ENCODE measurements at regions not wholly inside any gene's neighbourhood (a gene's known extent, or its start where the extent isn't known, plus 50 kb on each side); places are given as distances from the start of the nearest gene placed in this dataset.
"Not testable (repeated sequence)": the region's sequence is repeated elsewhere in the genome, so short reads cannot be mapped to it uniquely, and the experiment has no call there.

DNA sequence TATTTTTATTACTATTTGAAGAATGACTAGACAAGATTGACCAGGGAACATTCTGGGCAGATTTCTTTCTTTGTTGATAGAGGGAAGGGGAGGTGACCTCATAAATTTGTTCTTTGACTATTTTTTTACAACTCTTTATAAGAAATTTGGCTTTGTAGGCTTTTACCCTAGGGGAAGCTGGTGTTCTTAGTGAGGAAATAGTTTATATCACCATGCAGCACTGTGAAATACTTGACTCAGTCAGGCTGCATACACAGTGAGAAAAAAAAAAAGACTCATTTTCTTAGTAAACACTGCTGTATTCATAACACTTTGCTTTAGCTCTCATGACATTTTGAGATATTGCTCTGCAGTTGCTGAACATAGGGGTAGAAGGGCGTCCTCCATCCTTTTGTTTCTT, 336.6 kb upstream of the PIK3R1 start:
- peak; percentile 34 for DNase-seq (ENCODE audit: low spot score)

DNA sequence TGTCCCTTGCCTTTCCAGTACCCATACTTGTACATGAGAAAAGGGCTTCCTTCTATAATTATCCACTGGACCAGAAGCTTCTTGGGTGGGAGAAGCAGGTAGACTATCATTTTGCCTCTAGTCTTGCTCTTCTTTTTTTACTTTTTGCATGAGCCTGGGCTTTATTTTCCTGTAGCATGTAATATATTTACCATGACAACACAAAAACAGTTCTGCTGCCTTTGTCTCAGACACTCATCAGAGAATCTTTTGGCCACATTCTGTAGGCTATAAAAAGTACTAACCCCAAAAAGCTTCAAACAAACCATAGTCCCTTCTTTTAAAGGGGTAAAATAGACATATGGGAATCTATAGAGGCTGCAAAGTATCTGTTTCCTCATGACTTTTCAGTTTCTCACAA, 339.2 kb upstream of the PIK3R1 start:
- no peak for DNase-seq (ENCODE audit: low spot score)

DNA sequence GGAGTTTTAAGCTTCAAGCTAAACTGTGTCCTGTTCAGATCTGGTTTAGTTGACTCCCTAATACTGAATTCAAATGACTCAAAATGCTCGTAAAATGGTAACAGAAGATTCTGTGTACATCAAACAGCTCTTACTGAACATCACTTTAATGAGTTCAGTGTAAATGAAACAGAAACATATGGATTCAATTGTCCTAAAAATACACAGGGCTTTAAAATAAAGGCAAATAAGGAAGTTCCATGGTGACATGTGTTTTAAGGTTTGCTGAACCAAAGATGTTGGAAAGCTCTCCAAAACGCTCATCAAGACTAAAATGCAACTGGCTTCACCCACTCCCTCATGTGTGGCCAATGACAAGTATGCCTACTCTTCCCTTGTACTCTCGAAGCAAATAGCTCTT, 340.0 kb upstream of the PIK3R1 start:
- no peak for DNase-seq (ENCODE audit: low spot score)

DNA sequence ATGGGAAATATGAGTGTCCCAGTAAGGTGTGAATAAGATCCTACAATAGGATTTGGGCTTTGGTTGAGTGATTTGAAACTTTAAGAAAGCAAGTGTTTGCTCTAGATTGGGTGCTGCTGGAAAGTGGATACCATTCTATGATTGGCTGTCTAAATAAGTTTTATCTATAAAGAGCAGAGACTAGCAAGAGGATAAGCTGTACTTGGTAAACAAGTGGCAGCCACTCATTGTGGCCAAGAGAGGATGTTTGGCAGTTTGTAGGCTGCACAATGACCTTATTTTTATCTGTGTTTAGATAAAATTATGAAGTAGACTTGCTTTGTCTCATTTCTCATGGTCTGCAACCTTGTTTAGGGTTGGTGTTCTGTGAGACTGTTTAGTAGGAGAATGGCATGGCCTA, 341.6 kb upstream of the PIK3R1 start:
- no peak for DNase-seq (ENCODE audit: low spot score)

DNA sequence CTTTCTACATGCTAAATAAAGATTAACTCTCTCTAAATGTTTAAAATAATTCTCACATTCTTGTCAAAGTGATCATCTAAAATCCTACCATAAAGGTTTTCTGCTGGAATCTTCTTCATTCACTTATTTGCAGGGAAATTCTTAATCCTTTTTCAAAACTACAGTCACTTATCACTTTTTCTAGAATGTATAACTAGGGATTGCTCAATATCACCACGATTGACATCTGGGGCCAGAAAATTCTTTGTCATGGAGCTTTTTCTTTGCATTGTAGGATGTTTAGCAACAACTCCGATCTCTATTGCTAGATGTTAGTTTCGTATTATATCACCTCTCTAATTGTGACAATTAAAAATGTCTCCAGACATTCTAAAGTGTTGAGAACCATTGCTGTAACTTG, 344.9 kb upstream of the PIK3R1 start:
- DNase-seq (ENCODE audit: low spot score), result no peak

DNA sequence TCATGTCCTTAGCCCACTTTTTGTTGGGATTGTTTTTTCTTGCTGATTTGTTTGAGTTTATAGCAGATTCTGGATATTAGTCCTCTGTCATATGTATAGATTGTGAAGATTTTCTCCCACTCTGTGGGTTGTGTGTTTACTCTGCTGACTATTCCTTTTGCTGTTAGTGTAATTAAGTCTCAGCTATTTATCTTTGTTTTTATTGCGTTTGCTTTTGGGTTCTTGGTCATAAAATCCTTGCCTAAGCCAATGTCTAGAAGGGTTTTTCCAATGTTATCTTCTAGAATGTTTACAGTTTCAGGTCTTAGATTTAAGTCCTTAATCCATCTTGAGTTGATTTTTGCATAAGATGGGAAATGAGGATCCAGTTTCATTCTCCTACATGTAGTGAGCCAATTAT, 351.2 kb upstream of the PIK3R1 start:
- DNase-seq (ENCODE audit: low spot score), result not testable (repeated sequence)

DNA sequence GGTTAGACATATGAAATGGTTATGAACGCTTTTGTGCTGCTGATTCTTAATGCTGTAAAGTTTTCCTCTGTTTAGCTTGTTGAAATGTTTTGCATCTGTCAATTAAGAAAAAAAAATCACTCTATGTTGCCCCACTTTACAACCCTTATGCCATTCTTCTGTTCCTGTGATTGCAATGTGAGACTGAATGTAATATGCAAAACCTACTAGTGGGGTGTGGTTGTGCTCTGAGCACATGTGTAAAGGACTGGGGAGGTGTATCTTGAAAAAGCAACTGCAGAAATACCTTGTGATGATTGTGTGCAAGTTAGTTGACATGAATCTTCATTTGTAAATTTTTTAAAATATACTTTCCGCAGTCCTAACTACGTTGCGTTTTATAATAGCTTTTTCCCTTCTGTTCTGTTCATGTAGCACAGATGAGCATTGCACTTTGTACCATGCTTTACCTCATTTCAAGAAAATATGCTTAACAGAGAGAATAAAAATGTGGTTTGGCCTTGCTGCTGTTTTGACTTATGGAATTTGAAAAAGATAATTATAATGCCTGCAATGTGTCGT, 357.0 kb upstream of the PIK3R1 start:
- DNase-seq (ENCODE audit: low spot score), result no peak

DNA sequence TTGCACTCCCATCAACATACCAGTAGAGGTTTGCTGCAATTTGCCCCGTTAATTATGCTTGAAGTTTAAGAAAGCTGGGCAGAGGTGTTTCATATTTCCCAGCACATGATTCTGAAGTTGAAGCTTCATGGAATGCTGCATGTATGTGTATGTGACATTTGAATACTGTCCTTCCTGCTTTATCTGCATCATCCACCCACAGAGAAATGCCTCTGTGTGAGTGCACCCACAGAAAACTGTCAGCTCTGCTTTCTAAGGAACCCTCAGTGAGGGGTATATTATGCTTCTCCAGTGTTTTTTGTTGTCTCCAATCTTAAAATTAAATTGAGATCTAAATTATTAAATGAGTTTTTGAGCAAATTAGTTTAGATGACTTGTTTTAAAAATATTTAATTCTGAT, 358.1 kb upstream of the PIK3R1 start:
- no peak for DNase-seq (ENCODE audit: low spot score)

DNA sequence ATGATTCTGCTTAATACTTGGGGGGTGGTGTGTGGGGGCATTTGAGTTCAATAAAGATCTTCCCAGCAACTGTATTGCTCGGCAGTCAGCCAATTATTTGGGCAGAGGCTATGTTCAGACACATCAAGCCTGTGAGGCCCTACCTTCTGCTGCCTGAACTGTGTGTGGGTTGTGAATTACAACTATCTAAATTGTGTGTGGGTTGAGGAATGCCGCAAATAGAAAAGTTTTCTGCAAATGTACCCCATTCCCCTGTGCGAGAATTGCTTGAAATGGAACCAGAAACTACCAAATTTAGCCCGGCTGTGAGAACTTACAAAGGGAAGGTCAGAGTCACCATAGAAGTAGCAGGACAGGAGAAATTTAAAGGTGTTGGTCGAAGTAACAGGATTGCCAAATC, 360.0 kb upstream of the PIK3R1 start:
- DNase-seq (ENCODE audit: low spot score), result no peak

DNA sequence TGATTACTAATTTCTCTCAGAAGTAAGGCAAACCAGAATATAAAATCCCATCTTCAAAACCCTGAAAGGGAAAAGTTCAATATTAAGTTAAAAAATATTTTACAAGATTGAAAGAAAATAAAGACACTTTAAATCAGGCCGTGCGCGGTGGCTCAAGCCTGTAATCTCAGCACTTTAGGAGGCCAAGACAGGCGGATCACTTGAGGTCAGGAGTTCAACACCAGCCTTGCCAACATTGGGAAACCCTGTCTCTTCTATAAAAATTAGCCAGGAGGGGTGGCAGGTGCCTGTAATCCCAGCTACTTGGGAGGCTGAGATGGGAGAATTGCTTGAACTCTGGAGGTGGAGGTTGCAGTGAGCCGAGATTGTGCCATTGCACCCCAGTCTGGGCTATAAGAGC, 364.6 kb upstream of the PIK3R1 start:
- not testable (repeated sequence) for DNase-seq (ENCODE audit: low spot score)

DNA sequence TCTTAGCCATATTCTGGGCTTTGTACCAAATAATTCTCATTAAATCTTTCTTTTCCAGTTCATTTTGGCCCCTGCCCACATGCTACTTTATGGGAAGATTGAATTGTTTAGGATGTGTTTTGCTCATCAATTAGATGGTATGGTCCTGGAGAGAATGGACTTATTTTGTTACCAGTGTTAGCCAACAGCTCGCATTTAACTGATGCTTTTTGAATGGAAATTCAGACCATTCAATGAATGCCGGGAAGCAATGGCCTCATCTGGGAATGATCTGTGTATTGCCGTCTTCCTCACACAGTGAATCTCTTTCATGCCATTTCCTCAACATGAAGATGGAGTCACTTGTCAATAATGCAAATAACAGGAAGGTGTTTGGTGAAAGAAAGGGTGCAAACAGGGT, 370.6 kb upstream of the PIK3R1 start:
- no peak for DNase-seq (ENCODE audit: low spot score)

DNA sequence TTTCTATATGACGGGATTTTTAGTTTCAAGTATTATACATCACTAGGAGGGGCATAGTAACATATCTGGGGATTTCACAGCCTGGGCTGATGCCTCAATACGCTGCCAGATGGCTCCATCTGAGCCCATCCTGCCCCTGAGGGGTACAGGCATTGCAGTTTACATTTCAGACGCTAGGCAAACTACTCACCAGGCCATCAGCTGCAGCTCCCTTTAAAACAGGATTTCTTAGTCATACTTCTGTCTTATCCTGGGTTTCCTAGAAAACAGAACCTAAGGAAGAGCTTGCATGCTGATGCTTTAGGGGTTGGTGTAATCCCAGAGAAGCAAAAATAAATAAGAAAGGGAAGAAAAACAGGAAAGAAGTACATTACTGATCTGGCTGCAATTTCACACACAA, 372.8 kb upstream of the PIK3R1 start:
- DNase-seq (ENCODE audit: low spot score), result no peak

DNA sequence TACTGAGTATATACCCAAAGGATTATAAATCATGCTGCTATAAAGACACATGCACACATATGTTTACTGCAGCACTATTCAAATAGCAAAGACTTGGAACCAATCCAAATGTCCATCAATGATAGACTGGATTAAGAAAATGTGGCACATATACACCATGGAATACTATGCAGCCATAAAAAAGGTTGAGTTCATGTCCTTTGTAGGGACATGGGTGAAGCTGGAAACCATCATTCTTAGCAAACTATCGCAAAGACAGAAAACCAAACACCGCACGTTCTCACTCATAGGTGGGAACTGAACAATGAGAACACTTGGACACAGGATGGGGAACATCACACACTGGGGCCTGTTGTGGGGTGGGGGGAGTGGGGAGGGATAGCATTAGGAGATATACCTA, 378.3 kb upstream of the PIK3R1 start:
- not testable (repeated sequence) for DNase-seq (ENCODE audit: low spot score)

DNA sequence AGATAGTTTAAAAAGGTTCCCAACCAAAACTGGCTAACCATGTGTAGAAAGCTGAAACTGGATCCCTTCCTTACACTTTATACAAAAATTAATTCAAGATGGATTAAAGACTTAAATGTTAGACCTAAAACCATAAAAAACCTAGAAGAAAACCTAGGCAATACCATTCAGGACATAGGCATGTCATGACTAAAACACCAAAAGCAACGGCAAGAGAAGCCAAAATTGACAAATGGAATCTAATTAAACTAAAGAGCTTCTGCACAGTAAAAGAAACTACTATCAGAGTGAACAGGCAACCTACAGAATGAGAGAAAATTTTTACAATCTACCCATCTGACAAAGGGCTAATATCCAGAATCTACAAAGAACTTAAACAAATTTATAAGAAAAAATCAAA, 379.1 kb upstream of the PIK3R1 start:
- not testable (repeated sequence) for DNase-seq (ENCODE audit: low spot score)

DNA sequence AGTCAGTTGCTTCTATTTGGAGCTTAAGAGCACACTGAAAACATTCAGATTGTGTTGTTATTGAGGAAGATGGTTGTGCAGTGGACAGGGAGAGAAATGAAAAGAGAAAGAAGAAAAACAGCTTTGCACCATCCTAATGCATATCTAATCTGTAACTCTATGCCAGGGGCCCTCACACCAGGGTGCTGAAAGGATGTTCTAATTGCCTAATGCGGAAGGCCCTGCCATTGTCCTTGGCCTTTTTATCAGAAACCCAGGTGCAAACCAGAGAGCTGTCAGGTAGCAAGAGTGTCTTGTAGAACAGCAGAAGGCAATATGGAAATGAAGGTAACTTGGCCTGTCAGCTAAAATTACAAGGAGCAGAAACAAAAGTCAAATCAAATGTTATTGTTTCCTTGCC, 384.5 kb upstream of the PIK3R1 start:
- DNase-seq (ENCODE audit: low spot score), result no peak

DNA sequence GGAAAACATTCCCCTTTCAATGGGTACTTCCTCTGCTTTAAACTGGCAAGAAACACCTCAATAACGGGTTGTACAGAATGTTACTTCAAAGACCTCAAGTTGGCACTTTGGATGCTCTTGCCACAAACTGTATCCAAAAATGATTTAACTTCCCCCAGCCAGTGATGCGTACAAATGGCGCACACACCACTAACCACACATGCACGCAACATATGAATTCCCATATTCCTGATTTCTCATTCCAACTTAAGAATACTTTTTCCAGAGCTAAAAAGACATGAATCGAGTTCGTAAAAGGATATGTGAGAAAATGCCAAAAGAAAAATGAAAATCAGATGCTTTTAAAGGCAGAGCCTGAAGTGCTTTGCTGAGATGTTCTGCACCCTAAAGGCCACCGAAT, 388.0 kb upstream of the PIK3R1 start:
- DNase-seq (ENCODE audit: low spot score), result no peak

DNA sequence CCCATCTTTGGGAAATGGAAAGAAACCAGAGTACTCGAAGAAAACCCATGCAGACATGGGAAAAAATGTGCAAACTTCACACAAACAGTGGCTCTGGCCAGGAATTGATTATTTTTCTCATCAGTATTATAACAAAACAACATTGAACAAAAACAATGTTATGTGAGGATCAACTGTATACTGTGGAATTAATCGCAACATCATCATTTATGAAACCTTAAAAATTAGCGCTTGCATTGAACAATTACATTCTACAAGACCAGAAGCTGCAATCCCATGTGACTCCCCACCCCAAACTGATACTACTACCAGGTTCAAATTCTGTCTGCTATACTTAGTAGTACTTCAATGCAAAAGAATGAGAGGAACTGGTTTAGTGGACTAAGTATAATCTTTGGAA, 390.7 kb upstream of the PIK3R1 start:
- no peak for DNase-seq (ENCODE audit: low spot score)

DNA sequence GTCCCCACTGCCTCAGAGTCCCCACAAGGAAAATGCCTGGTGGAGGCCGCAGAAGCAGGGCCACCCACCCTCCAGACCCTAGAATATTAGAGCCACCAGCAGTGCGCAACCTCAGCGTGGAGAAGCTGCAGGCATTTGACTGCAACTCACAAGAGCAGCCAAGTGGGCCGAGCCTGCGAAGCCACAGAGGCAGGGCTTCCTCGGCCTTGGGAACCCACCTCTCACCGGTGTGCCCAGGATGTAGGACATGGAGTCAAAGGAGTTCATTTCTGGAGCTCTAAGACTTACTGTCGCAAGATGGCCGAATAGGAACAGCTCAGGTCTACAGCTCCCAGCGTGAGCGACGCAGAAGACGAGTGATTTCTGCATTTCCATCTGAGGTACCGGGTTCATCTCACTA, 397.9 kb upstream of the PIK3R1 start:
- no peak for DNase-seq (ENCODE audit: low spot score)

DNA sequence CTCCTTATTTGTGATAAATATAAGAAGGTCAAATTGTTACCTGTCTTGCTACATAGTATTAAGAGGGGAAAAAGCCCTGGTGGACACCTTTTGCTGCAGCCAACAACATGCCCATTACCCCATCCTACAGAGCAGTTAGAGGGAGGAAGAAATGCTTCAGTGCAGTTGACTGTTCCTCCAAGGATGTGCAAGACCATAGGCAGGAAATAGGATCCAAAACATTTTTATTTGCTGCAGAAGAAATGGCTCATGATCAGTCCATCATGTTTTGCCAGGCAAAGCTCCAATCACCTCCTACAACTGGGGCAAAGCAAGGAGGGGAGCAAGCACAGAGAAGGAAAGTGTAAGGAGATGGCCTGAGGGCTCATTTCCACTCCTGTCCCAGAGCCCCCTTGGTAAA, 399.1 kb upstream of the PIK3R1 start:
- DNase-seq (ENCODE audit: low spot score), result no peak

DNA sequence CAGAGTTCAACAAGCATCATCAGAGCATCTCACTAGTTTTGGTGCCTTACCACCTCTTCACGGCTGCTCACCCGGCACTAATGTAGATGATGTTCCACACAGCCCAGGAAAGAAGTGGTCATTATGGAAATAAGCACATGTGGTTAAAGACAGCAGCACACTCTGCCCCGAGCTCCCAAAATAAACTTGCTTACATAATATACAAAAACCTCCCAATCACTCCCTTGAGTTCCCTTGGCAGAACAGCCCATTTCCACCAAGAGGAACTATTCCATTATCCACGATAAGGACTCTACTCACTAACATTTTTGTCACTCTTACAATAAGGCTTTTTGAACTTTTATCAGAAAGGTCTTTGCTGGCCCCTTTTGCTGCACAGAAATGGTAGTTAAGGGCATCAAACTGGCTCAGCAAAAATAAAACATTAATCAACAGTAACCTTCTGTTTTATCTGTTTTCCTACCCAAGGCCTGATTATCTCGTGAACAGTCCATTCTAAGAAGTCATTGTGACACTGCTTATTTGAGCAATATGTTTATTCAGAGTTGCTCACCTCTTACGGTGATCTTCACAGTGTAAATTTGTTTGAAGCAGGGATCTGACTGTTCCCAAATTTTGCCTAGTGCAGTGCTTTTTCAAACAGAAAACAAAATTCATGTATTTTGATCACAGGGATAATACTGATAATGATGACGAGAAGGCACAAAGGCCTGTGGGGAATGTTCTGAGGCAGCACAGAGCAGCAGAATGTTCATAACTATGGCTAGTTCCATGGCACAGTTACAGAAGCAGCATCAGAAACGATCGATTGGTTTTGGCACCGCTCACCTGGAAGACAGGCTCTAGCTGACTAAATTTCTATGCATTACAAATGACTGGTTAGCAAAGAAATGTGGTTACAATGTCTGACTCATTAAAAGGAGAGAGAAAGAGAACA, 399.8 kb upstream of the PIK3R1 start:
- no peak for DNase-seq (ENCODE audit: low spot score)

DNA sequence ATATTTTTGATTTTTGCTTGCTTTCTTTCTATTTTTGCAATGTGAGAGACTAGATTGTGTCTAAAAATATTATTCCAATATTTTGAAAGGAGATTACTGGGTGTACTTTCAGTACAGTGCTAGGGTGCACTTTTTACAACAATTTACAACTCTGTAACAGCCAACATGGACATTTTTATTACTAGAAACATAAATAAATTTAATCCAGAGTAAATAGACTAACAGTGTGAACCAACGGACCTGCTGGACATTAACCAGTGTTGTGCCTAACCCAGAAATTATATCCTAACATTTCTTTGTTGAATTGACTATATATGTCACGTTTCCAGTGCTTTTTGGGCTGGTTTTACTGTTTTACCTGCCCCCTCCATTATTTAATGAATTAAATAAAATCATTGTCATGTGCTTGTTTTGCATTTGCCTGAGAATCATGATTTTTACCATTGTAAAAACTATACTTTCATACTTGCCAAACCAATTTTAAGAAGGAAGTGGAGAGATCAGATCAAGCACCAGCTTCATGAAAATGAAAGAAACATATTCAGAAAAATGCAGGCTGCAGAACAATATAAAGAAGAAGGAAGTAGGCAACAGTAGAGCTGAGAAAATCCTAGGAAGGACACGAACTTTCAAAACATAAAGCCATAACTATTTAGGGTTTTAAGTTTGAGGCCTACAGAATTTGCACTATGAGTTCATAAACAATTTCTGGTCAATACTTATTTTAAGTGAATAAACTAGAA, 400.8 kb upstream of the PIK3R1 start:
- DNase-seq (ENCODE audit: low spot score), result no peak

DNA sequence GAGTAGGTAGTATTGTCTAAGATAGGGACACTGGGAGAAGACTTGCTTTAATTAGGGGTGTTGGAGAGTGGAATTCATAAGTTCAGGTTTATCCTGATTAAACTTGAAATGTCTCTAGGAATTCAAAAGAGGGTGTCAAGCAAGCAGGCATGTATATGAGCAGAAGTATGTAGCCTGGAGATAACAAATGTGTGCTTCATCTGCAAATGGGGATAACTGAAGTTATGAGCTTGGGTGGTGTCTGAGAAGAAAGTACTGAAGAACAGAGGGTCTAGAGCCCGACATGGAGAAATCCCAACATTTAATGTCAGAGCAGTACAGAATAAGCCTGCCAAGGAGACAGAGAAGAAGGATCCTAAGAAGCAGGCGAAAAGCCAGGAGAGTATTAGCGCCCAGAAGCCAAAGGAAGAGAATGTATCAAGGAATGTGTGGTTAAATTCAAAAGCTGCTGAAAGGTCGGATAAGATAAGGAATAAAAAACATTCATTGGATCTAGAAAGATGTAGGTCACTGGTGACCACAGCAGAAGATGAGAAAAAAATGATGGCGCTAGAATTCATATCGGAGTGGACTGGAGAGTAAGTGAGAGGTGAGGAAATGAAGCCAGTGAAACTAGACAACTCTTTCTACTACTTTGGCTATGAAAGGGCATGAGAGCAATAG, 401.5 kb upstream of the PIK3R1 start:
- no peak for DNase-seq (ENCODE audit: low spot score)

DNA sequence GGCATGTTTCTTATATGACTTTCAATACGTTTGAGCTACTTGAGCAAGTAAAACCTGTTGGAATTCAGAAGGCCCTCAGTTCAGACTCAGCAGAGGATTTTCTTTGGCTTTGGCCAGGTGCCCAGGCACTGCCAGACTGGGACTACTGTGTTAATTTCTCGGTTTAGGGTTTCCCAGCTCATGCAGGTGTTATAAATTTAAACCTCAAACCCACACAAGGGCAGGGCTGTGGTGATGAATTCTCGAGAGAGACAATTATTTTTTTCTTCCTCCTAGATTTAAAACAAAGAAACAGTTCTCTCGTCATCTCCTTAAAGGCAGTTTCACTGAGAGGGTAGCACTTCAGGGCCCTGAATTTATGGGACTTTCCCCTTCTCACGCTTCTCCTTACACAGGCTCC, 406.0 kb upstream of the PIK3R1 start:
- no peak for DNase-seq (ENCODE audit: low spot score)
